WERI-Rb-1 (cell line): ENCODE measurements at regions not wholly inside any gene's neighbourhood (a gene's known extent, or its start where the extent isn't known, plus 50 kb on each side); places are given as distances from the start of the nearest gene placed in this dataset.
"Not testable (repeated sequence)": the region's sequence is repeated elsewhere in the genome, so short reads cannot be mapped to it uniquely, and the experiment has no call there.

Experiments
- DNase-seq: peaks from one replicate; pipeline ENCODE4 v3.0.0-alpha.2; 2020
- H3K27ac ChIP-seq: fragments of 250-450 bp; sonication (Bioruptor Pico); 2 replicates; pipeline ENCODE4 v1.5.1; 2020; ENCODE audit warnings: mild to moderate bottlenecking, moderate library complexity
- H3K27me3 ChIP-seq: fragments of 250-450 bp; sonication (Bioruptor Pico); 2 replicates; pipeline ENCODE4 v1.5.1; 2021; ENCODE audit warnings: mild to moderate bottlenecking, low read depth, moderate library complexity; ENCODE audit not compliant: insufficient read depth, severe bottlenecking
- H3K36me3 ChIP-seq: fragments of 250-450 bp; sonication (Bioruptor Pico); 2 replicates; pipeline ENCODE4 v1.5.1; 2020; ENCODE audit warnings: mild to moderate bottlenecking, moderate library complexity
- H3K4me3 ChIP-seq: 2 replicates; pipeline ENCODE4 v1.5.1; 2011; ENCODE audit warnings: low read depth, mild to moderate bottlenecking, control low read depth, low read length
- H3K9me3 ChIP-seq: fragments of 250-450 bp; sonication (Bioruptor Pico); 2 replicates; pipeline ENCODE4 v1.5.1; 2021; ENCODE audit warnings: mild to moderate bottlenecking, moderate library complexity; ENCODE audit not compliant: severe bottlenecking
- TF ChIP-seq, protein P1 (sequence below): IDR thresholded peaks from 2 replicates; pipeline ENCODE4 v1.5.1; 2011; ENCODE audit warnings: low read depth, mild to moderate bottlenecking, control low read depth, inconsistent platforms, low read length

DNA sequence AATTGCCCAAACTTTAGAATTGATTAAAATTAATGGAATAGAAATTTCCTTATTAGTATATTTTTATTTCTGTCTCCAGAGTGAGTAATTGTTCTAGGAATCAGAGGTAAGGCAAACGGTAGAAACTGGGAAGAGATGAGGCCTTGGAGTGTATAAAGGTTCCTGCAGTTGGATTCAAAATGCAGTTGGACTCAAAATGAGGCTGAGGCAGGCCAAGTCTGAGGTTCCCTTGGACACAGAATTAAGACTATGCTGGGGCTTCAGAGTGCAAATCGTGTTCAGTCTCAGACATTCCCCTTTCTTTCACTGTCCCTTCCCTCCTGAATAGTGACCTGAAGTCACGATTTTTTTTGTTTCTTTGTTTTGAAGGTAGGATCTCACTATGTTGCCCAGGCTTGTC is 746.9 kb upstream of the NRXN1 start:
- TF ChIP-seq, protein P1, sequence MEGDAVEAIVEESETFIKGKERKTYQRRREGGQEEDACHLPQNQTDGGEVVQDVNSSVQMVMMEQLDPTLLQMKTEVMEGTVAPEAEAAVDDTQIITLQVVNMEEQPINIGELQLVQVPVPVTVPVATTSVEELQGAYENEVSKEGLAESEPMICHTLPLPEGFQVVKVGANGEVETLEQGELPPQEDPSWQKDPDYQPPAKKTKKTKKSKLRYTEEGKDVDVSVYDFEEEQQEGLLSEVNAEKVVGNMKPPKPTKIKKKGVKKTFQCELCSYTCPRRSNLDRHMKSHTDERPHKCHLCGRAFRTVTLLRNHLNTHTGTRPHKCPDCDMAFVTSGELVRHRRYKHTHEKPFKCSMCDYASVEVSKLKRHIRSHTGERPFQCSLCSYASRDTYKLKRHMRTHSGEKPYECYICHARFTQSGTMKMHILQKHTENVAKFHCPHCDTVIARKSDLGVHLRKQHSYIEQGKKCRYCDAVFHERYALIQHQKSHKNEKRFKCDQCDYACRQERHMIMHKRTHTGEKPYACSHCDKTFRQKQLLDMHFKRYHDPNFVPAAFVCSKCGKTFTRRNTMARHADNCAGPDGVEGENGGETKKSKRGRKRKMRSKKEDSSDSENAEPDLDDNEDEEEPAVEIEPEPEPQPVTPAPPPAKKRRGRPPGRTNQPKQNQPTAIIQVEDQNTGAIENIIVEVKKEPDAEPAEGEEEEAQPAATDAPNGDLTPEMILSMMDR: no peak
- Histone ChIP-seq H3K27ac (no peak overlapping the region), H3K36me3 (no peaks in the 10 kb centered on the region), H3K9me3 (peaks cover 5% of the 10 kb centered on the region), H3K4me3 (no peak overlapping the region), H3K27me3 (no peaks in the 10 kb centered on the region)
- DNase-seq: no peak

DNA sequence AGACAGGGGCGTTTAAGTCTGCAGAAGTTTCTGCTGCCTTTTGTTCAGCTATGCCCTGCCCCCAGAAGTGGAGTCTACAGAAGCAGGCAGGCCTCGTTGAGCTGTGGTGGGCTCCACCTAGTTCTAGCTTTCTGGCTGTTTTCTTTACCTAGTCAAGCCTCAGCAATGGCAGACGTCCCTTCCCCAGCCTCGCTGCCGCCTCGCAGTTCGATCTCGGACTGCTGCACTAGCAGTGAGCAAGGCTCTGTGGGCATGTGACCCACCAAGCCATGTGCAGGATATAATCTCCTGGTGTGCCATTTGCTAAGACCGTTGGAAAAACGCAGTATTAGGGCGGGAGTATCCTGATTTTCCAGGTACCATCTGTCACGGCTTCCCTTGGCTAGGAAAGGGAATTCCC is 742.7 kb upstream of the NRXN1 start:
- not testable (repeated sequence) for H3K4me3 ChIP-seq, H3K27ac ChIP-seq, H3K36me3 ChIP-seq, H3K27me3 ChIP-seq, DNase-seq, H3K9me3 ChIP-seq

GRCh38 chr2:51760441-51760840 is 728.5 kb upstream of the NRXN1 start:
- H3K27ac ChIP-seq: no peak overlapping the region
- DNase-seq: no peak
- H3K36me3 ChIP-seq: no peaks in the 10 kb centered on the region
- TF ChIP-seq, protein P1: no peak
- H3K9me3 ChIP-seq: no peaks in the 10 kb centered on the region
- H3K27me3 ChIP-seq: no peaks in the 10 kb centered on the region
- H3K4me3 ChIP-seq: no peak overlapping the region

- Histone ChIP-seq H3K4me3 (no peak overlapping the region), H3K27me3 (no peaks in the 10 kb centered on the region), H3K9me3 (no peaks in the 10 kb centered on the region), H3K27ac (no peak overlapping the region), H3K36me3 (no peaks in the 10 kb centered on the region)
- TF ChIP-seq, protein P1: no peak
- DNase-seq: no peak
These were observed 726.1 kb upstream of the NRXN1 start for GRCh38 chr2:51758081-51758480.

- H3K9me3 ChIP-seq: no peaks in the 10 kb centered on the region
- no peaks in the 10 kb centered on the region for H3K36me3 ChIP-seq
- H3K27ac ChIP-seq: no peak overlapping the region
- no peak for DNase-seq
- TF ChIP-seq, protein P1: no peak
- no peaks in the 10 kb centered on the region for H3K27me3 ChIP-seq
- H3K4me3 ChIP-seq: no peak overlapping the region
These were observed 702.2 kb upstream of the NRXN1 start for GRCh38 chr2:51734115-51734514.

DNA sequence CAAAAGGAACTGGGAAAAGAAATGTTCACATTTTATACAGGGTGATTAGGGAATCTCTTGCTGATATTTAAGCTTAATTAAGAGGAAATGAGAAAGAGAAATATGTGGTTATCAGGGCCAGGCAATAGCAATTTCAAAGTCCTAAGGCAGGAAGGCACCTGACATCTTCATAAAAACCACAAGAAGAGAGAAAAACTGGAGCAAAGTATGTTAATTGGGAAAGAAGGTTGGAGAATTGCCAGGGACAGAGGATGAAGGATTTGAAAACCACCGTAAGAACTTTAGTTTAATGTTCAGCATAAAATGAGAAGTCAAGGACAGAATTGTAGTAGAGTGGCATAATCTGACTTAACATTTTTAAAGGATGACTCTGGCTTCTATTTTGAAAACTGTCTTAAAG is 691.8 kb upstream of the NRXN1 start:
- Histone ChIP-seq H3K27ac (no peak overlapping the region), H3K4me3 (no peak overlapping the region), H3K9me3 (no peaks in the 10 kb centered on the region), H3K36me3 (no peaks in the 10 kb centered on the region), H3K27me3 (no peaks in the 10 kb centered on the region)
- TF ChIP-seq, protein P1: no peak
- no peak for DNase-seq

- H3K27ac ChIP-seq: no peak overlapping the region
- no peaks in the 10 kb centered on the region for H3K9me3 ChIP-seq
- H3K36me3 ChIP-seq: no peaks in the 10 kb centered on the region
- TF ChIP-seq, protein P1: no peak
- DNase-seq: no peak
- no peaks in the 10 kb centered on the region for H3K27me3 ChIP-seq
- H3K4me3 ChIP-seq: no peak overlapping the region
These were observed 690.4 kb upstream of the NRXN1 start for GRCh38 chr2:51722311-51722710.
